ENCODE measurements at regions not wholly inside any gene's neighbourhood (a gene's known extent, or its start where the extent isn't known, plus 50 kb on each side); places are given as distances from the start of the nearest gene placed in this dataset.

DNA sequence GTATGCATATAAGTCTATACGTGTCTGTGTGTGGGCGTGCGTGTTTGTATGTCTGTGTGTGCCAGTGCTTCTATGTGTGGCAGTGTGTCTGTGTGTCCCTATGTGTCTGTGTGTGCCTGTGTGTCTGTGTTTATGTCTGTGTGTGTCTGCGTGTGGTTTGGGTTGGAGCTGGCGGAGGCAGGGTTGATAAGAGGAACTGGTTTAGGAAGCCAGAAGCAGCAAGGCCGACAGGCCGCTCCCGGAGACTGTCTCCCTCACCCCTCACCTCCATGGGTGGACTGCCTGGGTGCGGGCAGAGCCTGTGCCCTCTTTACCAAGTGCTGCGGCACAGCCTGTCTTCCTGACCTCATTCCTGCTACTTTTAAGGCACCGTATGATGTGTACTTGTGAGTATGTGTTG lies 327.1 kb upstream of the B3GAT1 start:
- Histone ChIP-seq H3K4me2 (ENCODE audit: low read length) (no peak overlapping the region), H2AFZ (ENCODE audit: low read depth, low read length, poor library complexity, severe bottlenecking) (no peak overlapping the region), H3K9me3 (ENCODE audit: control insufficient read depth in 1 of 2, insufficient read depth in 1 of 2, low read depth in 1 of 2, low read length in 2 of 2) (no peaks in the 10 kb centered on the region), H3K27me3 (ENCODE audit: insufficient read depth, low read length) (peaks cover under 1% of the 10 kb centered on the region; the same call in 1 of the 2 replicates), H3K4me3 (replicated peaks in 1 of 2; ENCODE audit: low read depth in 1 of 2, low read length in 2 of 2) (no peak overlapping the region), H3K9ac (ENCODE audit: low read length) (no peak overlapping the region), H3K36me3 (ENCODE audit: control insufficient read depth in 1 of 2, insufficient read depth in 2 of 2, low read length in 2 of 2) (no peaks in the 10 kb centered on the region), H3K79me2 (ENCODE audit: insufficient read depth, low read length) (no peaks in the 10 kb centered on the region), H3K27ac (ENCODE audit: low read depth, low read length) (no peak overlapping the region), H4K20me1 (ENCODE audit: insufficient read depth) (no peaks in the 10 kb centered on the region), H3K4me1 (ENCODE audit: control insufficient read depth in 1 of 2, insufficient read depth in 2 of 2, low read length in 2 of 2) (no peaks in the 10 kb centered on the region), H3K9me2 (ENCODE audit: insufficient read depth) (no peaks in the 10 kb centered on the region)
- DNase-seq (ENCODE audit: low read depth, low spot score) (no peak), ATAC-seq (no peak)
- BruUV-seq (replicated peaks) = no TSS peak
- POLR2A ChIA-PET = no interaction called here
- CTCF ChIA-PET = no interaction called here
- TF ChIP-seq ZNF274 (IDR thresholded peaks at IDR 0.05; ENCODE audit: low read depth, low read length) (no peak), FOSL1 (IDR thresholded peaks at IDR 0.05; ENCODE audit: low read depth) (no peak), EZH2 (IDR thresholded peaks at IDR 0.05) (no peak), SP1 (IDR thresholded peaks at IDR 0.05; ENCODE audit: low read depth) (no peak), CBX3 (IDR thresholded peaks at IDR 0.05; ENCODE audit: low read depth) (no peak), CEBPB (IDR thresholded peaks at IDR 0.05; ENCODE audit: low read depth) (no peak), JUND (IDR thresholded peaks at IDR 0.05) (no peak), SIN3A (IDR thresholded peaks at IDR 0.05; ENCODE audit: low read depth) (no peak), EGR1 (IDR thresholded peaks at IDR 0.05; ENCODE audit: low read depth) (no peak), TCF7L2 (IDR thresholded peaks at IDR 0.05; ENCODE audit: borderline replicate concordance, extremely low read depth, insufficient read depth, insufficient read length) (no peak), YY1 (IDR thresholded peaks at IDR 0.05; ENCODE audit: extremely low read depth, insufficient replicate concordance, low read depth, low read length) (no peak)
- TF ChIP-seq, protein P1, sequence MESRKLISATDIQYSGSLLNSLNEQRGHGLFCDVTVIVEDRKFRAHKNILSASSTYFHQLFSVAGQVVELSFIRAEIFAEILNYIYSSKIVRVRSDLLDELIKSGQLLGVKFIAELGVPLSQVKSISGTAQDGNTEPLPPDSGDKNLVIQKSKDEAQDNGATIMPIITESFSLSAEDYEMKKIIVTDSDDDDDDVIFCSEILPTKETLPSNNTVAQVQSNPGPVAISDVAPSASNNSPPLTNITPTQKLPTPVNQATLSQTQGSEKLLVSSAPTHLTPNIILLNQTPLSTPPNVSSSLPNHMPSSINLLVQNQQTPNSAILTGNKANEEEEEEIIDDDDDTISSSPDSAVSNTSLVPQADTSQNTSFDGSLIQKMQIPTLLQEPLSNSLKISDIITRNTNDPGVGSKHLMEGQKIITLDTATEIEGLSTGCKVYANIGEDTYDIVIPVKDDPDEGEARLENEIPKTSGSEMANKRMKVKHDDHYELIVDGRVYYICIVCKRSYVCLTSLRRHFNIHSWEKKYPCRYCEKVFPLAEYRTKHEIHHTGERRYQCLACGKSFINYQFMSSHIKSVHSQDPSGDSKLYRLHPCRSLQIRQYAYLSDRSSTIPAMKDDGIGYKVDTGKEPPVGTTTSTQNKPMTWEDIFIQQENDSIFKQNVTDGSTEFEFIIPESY (IDR thresholded peaks at IDR 0.05; ENCODE audit: extremely low read depth, insufficient replicate concordance, low read length) = no peak
- TF ChIP-seq, protein P2, sequence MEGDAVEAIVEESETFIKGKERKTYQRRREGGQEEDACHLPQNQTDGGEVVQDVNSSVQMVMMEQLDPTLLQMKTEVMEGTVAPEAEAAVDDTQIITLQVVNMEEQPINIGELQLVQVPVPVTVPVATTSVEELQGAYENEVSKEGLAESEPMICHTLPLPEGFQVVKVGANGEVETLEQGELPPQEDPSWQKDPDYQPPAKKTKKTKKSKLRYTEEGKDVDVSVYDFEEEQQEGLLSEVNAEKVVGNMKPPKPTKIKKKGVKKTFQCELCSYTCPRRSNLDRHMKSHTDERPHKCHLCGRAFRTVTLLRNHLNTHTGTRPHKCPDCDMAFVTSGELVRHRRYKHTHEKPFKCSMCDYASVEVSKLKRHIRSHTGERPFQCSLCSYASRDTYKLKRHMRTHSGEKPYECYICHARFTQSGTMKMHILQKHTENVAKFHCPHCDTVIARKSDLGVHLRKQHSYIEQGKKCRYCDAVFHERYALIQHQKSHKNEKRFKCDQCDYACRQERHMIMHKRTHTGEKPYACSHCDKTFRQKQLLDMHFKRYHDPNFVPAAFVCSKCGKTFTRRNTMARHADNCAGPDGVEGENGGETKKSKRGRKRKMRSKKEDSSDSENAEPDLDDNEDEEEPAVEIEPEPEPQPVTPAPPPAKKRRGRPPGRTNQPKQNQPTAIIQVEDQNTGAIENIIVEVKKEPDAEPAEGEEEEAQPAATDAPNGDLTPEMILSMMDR (IDR thresholded peaks at IDR 0.05 in 2 of 3, conservative IDR thresholded peaks at IDR 0.05 in 1 of 3; ENCODE audit: borderline replicate concordance in 1 of 3, insufficient read depth in 1 of 3, low read depth in 2 of 3, low read length in 2 of 3) = no peak
- TF ChIP-seq, protein P3, sequence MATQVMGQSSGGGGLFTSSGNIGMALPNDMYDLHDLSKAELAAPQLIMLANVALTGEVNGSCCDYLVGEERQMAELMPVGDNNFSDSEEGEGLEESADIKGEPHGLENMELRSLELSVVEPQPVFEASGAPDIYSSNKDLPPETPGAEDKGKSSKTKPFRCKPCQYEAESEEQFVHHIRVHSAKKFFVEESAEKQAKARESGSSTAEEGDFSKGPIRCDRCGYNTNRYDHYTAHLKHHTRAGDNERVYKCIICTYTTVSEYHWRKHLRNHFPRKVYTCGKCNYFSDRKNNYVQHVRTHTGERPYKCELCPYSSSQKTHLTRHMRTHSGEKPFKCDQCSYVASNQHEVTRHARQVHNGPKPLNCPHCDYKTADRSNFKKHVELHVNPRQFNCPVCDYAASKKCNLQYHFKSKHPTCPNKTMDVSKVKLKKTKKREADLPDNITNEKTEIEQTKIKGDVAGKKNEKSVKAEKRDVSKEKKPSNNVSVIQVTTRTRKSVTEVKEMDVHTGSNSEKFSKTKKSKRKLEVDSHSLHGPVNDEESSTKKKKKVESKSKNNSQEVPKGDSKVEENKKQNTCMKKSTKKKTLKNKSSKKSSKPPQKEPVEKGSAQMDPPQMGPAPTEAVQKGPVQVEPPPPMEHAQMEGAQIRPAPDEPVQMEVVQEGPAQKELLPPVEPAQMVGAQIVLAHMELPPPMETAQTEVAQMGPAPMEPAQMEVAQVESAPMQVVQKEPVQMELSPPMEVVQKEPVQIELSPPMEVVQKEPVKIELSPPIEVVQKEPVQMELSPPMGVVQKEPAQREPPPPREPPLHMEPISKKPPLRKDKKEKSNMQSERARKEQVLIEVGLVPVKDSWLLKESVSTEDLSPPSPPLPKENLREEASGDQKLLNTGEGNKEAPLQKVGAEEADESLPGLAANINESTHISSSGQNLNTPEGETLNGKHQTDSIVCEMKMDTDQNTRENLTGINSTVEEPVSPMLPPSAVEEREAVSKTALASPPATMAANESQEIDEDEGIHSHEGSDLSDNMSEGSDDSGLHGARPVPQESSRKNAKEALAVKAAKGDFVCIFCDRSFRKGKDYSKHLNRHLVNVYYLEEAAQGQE (IDR thresholded peaks at IDR 0.05; ENCODE audit: low read depth) = no peak
- RAD21 ChIA-PET (ENCODE audit: low non-redundant PET in 1 of 2, low total read pairs in 2 of 2, uncharacterized antibody in 2 of 2, unreplicated experiment in 2 of 2) = no interaction called here
- intact Hi-C loops (cut with micrococcal nuclease) = no loop called here

All from HCT116 (cell line).